ENCODE measurements at regions not wholly inside any gene's neighbourhood (a gene's known extent, or its start where the extent isn't known, plus 50 kb on each side); places are given as distances from the start of the nearest gene placed in this dataset.

- TF ChIP-seq CTCF (IDR thresholded peaks at IDR 0.05) (no peak), POLR2A (IDR thresholded peaks at IDR 0.05) (no peak)
These were observed 1230.3 kb upstream of the GOT2 start for GRCh38 chr16:59964232-59964924.
